LNCAP (cell line): ENCODE measurements at regions not wholly inside any gene's neighbourhood (a gene's known extent, or its start where the extent isn't known, plus 50 kb on each side); places are given as distances from the start of the nearest gene placed in this dataset.

Experiments
- CTCF ChIP-seq: fragments of 450-650 bp; IDR thresholded peaks from 2 replicates; pipeline ENCODE4 v1.5.1; 2017; ENCODE audit warnings: mild to moderate bottlenecking

DNA sequence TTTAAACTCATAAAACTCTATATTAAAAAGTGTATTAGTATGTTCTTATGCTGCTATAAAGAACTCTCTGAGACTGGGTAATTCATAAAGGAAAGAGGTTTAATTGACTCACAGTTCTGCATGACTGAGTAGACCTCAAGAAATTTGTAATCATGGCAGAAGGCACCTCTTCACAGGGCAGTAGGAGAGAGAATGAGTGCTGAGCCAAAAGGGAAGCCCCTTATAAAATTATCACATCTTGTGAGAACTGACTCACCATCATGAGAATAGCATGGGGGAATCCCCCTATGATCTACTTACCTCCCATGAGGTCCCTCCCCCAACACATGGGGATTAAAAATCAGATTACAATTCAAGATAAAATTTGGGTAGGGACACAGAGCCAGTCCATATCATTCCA is 463.2 kb downstream of the KLHL13 start:
- no peak for TF ChIP-seq CTCF

DNA sequence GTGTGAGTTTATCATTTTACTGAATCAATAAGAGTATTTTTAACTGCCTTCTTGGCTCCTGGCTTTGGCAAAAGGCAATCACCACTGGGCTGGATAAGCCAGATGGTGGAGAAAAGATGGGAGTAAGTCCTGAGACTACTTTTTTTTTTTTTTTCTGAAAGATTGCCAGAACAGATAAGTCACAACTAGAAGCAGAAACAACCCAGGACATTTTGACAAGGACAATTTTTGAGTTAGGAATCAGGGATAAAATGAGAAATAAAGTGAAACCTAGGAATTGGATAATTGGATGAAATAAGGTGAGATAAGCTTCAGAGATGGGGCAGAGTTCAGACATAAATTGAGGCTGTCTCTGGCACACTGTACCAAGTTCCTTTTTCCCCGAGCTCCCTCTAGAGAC is 471.0 kb downstream of the KLHL13 start:
- no peak for TF ChIP-seq CTCF

DNA sequence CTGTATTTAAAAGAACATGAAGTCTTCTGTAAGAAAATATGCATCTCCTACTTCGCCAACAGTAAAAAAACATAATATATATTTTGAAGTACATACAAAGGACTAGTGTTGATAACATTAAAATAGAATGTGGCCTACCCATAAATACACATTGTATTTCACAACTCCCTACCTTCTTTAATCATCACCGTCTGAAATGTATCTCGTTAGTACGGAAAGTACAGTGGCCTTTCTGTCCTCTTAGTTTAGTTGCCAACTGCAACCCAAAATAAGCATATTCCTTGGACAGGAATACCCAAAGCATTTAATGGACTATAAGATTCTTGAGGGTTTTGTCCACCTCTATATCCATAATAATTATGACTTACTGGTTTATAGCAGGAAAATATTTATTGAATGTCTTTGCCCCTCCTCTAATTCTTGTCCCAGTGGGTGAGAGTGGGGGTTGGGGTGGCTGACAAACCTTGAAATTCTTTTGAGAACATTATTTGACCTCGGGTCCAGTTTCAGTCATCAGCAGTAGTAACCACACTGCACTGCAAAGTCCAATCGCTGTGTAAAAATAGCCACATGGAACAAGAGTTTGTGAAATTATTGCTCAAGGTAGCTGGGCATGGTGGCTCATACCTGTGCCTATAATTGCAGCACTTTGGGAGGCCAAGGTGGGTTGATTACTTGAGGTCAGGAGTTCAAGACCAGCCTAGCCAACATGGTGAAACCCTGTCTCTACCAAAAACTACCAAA is 474.5 kb downstream of the KLHL13 start:
- TF ChIP-seq CTCF: no peak

GRCh38 chrX:117636826-117637225 is 479.8 kb downstream of the KLHL13 start:
- no peak for TF ChIP-seq CTCF

- TF ChIP-seq CTCF: no peak
Observed at GRCh38 chrX:117633277-117633676, 483.3 kb downstream of the KLHL13 start.

DNA sequence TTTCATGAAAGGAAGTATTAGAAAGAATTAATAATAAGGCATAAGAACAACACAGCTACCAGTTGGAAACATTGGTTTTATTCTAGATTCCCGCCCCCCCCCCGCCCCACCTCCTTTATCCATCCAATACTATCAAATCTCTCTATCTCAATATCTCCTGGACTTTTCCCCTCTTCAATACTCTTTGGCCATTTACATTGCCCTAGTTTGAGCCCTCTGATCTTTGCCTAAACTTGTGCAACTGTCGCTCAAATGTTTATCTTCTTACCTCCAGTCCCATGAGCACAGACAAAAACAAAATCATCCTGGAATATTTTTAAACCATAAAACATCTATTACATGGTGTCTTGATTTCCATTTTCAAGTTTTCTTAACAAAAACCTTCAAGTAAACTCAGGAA is 488.2 kb downstream of the KLHL13 start:
- TF ChIP-seq CTCF: no peak

DNA sequence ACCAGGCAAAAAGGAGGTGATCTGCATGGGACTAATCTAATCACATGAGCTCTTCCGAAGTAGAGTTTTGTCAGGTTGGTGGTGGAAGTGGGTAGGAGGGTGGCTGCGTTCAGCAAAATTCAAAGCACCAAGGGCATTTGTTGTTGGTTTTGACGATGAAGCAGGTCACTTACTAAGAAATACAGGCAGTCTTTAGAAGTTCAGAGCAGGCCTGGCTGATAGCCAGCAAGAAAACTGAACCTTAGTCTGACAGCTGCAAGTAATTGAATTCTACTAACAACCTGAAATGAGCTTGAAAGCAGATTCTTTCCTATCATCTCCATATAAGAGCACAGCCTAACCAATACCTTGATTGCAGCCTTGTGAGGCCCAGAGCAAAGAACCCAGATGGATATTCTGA is 505.8 kb downstream of the KLHL13 start:
- no peak for TF ChIP-seq CTCF

GRCh38 chrX:117610049-117610448 is 506.6 kb downstream of the KLHL13 start:
- no peak for TF ChIP-seq CTCF
